Effector memory CD8-positive, alpha-beta T cell (primary cell): ENCODE measurements at regions not wholly inside any gene's neighbourhood (a gene's known extent, or its start where the extent isn't known, plus 50 kb on each side); places are given as distances from the start of the nearest gene placed in this dataset.

Source experiments
- ATAC-seq: fragments of 150-1000 bp; cut with Tn5 transposase; replicated peaks from 2 replicates; pipeline ENCODE4 v1.10.0; 2021; ENCODE audit warnings: mild to moderate bottlenecking, moderate library complexity
- DNase-seq, 3 experiments: peaks; one replicate each; pipeline ENCODE4 v3.0.0; 2021
- H3K27ac Mint-ChIP-seq, 2 donors: one replicate each; pipeline ENCODE4 v1.8.0; 2022; ENCODE audit warnings: mild to moderate bottlenecking in 2 of 2, mixed read lengths in 2 of 2, moderate library complexity in 2 of 2
- H3K27me3 Mint-ChIP-seq, 2 donors: one replicate each; pipeline ENCODE4 v1.8.0; 2022; ENCODE audit warnings: mixed read lengths in 2 of 2
- H3K36me3 Mint-ChIP-seq: one replicate; pipeline ENCODE4 v1.8.0; 2022; ENCODE audit warnings: mild to moderate bottlenecking, moderate library complexity, mixed read lengths; ENCODE audit not compliant: insufficient read depth
- H3K4me1 Mint-ChIP-seq, 2 donors: one replicate each; pipeline ENCODE4 v1.8.0; 2022; ENCODE audit warnings: low read depth in 2 of 2, mixed read lengths in 2 of 2
- H3K4me3 Mint-ChIP-seq, 2 donors: one replicate each; pipeline ENCODE4 v1.8.0; 2022; ENCODE audit warnings: mild to moderate bottlenecking in 2 of 2, mixed read lengths in 2 of 2, moderate library complexity in 2 of 2
- H3K9me3 Mint-ChIP-seq, 2 donors: one replicate each; pipeline ENCODE4 v1.8.0; 2022; ENCODE audit warnings: mixed read lengths in 2 of 2

DNA sequence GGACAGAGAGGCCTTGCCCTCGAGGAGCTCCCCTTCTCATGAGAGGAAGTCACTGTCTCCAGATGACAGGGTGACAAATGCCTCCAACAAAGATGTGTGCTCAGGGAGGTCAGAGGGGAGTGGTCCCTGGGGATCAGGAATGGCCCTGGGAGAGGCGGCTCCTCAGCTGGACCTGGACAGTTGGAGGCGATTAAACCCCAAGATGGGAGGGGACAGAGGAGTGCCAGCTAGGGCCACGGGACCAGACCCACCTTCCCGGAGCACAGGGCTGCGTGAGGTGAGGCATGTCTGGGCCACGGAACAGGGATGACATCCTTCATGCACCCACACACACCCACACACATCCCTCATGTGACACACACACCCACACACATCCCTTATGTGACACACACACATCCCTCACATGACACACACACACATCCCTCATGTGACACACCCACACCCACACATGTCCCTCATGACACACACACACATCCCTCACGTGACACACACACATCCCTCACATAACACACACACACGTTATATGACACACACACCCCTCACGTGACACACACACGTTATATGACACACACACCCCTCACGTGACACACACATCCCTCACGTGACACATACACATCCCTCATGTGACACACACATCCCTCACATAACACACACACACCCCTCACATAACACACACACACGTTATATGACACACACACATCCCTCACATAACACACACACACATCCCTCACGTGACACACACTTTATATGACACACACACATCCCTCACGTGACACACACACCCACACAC lies 57.4 kb upstream of the SLCO4A1 start:
- no peaks in the 10 kb centered on the region for H3K9me3 Mint-ChIP-seq
- DNase-seq (no peak), ATAC-seq (no peak)
- no peak overlapping the region for H3K27ac Mint-ChIP-seq
- H3K27me3 Mint-ChIP-seq, result peaks cover 44 to 67% of the 10 kb centered on the region in 2 donors
- H3K4me1 Mint-ChIP-seq, result no peaks in the 10 kb centered on the region
- H3K4me3 Mint-ChIP-seq, result no peak overlapping the region
- no peaks in the 10 kb centered on the region for H3K36me3 Mint-ChIP-seq

DNA sequence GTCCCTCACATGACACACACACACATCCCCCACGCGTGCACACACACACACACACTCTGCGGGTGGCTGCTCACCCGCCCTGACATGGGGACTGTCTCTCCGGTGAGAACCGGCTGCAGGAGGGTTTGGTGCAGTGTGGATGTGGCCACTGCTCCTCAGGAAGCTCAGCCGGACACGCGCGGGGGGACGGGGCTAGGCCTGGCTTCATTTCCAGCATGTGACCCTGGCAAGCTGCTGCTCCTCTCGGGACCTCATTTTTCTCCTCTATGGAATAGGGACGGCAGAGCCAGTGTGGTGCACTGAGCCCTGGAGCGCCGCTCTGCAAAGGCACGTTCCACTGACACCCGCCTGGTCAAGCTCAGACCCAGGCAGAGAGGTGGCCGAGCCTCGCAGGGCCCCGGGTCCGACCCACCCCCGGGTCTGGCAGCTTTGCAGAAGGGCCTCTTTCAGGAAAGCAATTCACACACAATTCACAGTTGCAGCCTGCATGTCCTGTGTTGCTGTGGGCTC lies 56.8 kb upstream of the SLCO4A1 start:
- no peak for DNase-seq
- Mint-ChIP-seq H3K4me3 (no peak overlapping the region), H3K9me3 (no peaks in the 10 kb centered on the region), H3K27ac (no peak overlapping the region), H3K27me3 (peaks cover 41 to 69% of the 10 kb centered on the region in 2 donors), H3K4me1 (no peaks in the 10 kb centered on the region), H3K36me3 (no peaks in the 10 kb centered on the region)
- ATAC-seq, result no peak

DNA sequence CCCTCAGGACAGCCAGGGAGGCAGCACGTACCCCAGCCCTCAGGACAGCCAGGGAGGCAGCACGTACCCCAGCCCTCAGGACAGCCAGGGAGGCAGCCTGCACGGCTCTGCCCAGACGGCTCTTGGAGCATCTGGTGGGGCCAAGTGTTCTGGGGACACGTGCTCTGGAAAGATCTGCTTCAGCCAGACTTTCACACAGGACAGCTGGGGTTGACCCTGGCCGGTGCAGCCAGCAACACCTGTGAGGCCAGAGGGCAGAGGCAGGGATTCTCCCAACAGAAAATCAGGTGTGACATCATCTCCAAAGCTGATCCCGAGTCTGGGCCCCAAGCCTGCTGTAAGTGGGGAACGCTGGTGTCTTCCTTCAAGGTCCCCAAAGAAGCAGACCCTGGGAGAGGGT lies 55.5 kb upstream of the SLCO4A1 start:
- DNase-seq (no peak), ATAC-seq (no peak)
- Mint-ChIP-seq H3K36me3 (no peaks in the 10 kb centered on the region), H3K27me3 (peaks cover 47 to 78% of the 10 kb centered on the region in 2 donors), H3K27ac (no peak overlapping the region), H3K4me1 (no peaks in the 10 kb centered on the region), H3K4me3 (no peak overlapping the region), H3K9me3 (no peaks in the 10 kb centered on the region)

DNA sequence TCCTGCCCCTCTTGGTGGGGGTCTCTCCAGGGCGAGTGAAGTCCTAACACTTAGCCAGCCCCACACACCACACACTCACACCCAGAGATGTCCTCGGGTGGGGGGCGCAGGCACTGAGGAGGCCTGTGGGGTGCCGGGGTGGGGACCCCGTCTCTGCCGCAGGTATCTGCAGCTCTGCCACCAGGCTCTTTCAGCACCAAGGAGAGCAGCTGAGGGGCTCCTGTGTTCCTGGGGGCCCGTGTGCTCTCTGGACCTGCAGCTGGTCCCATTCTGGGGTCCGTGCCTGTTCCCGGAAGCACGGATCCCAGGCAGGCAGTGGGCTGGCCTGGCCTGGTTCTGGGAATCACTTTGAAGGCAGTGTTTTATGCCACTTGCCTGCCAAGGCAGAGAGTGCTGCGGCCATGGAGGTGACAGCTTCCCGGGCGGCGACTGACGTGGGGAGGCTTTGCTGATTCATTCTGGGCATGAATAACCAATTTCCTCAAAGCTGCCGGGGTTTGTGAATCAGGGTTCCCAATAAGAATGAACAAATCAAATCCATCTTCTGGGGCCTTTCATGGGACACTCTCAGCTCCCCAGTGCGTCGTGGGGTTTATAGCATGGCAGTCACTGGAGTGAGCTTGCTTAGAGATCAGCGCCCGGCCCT lies 54.4 kb upstream of the SLCO4A1 start:
- Mint-ChIP-seq H3K36me3 (no peaks in the 10 kb centered on the region), H3K27me3 (peaks cover 52 to 72% of the 10 kb centered on the region in 2 donors), H3K9me3 (no peaks in the 10 kb centered on the region), H3K4me1 (no peaks in the 10 kb centered on the region), H3K27ac (no peak overlapping the region), H3K4me3 (no peak overlapping the region)
- DNase-seq (no peak), ATAC-seq (no peak)

DNA sequence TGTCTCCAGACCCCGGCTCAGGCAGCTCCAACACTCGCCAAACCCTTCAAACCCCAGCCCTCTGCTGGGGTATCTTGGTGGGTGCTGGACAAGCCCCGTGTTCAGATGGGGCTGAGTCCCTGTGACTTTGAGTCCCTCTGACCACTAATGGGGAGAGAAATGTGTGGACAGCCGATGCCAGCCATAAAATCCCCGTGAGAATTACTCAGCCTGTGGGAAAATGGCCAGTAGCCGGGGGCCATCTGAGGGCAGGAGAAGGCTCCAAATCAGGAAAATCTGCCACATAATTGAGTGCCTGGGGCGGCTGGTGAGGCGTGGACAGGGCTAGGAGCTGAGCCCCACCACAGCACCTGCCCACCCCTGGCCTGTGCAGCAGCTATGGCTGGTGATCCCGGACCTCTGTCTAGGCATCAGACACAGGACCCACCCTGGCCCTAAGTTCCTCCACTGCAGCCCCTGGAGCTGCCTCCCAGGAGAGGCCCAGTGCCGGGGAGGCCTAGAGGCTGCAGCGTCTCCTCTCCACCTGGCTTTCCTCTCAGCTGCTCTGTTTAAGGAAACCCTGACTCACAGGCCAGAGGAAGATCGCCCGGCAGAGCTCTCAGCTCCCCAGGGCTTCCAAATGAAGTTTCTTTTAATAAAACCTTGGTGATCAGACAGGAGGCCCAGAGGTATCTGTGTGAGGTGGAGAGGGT lies 53.7 kb upstream of the SLCO4A1 start:
- no peak overlapping the region for H3K4me3 Mint-ChIP-seq

DNA sequence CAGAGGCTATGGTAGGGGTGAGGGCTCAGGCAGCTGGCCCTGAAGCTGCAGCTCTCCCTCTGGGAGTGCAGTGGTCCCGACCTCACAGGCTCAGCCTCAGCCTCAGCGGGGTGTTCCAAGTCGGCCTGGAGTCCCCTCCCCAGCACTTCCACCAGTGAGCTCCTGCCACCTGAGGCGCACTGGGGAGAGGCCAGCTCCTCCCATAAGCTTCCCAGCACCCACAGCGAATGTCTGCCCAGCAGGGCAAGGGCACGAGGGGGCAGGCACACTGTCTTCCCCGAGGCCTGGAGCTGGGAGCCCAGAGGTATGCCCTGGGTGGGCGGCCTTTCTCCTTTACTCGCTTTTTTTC lies 53.2 kb upstream of the SLCO4A1 start:
- no peaks in the 10 kb centered on the region for H3K36me3 Mint-ChIP-seq
- H3K4me1 Mint-ChIP-seq, result no peaks in the 10 kb centered on the region
- no peak for ATAC-seq
- DNase-seq, result no peak
- H3K4me3 Mint-ChIP-seq, result no peak overlapping the region
- no peak overlapping the region for H3K27ac Mint-ChIP-seq
- no peaks in the 10 kb centered on the region for H3K9me3 Mint-ChIP-seq
- peaks cover 46 to 60% of the 10 kb centered on the region in 2 donors for H3K27me3 Mint-ChIP-seq

More for the DNA sequence above, 53.7 kb upstream of the SLCO4A1 start:
- ATAC-seq (no peak), DNase-seq (no peak)
- H3K36me3 Mint-ChIP-seq, result no peaks in the 10 kb centered on the region
- no peaks in the 10 kb centered on the region for H3K9me3 Mint-ChIP-seq
- no peak overlapping the region for H3K27ac Mint-ChIP-seq
- H3K27me3 Mint-ChIP-seq, result peaks cover 51 to 65% of the 10 kb centered on the region in 2 donors
- no peaks in the 10 kb centered on the region for H3K4me1 Mint-ChIP-seq

DNA sequence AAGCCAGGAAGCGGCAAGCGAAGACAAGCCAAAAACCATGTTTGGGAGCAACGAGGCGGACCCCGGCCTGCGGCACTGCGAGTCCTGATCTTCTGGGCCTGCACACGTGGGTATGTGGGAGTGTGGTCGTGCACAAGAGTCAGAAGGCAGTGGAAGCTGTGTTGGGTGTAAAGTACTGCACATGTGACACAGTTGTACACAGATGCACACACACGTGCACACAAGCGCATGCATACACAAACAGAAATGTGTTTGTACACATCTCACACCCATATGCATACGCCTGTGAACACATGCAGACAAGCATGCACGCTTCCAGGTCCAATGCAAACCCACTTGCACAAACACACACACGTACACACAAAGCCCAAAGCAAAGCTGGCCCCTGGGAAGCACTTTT lies 52.6 kb upstream of the SLCO4A1 start:
- DNase-seq (no peak), ATAC-seq (no peak)
- Mint-ChIP-seq H3K4me3 (no peak overlapping the region), H3K27ac (no peak overlapping the region), H3K36me3 (no peaks in the 10 kb centered on the region), H3K4me1 (no peaks in the 10 kb centered on the region), H3K9me3 (no peaks in the 10 kb centered on the region), H3K27me3 (peaks cover 44 to 59% of the 10 kb centered on the region in 2 donors)

DNA sequence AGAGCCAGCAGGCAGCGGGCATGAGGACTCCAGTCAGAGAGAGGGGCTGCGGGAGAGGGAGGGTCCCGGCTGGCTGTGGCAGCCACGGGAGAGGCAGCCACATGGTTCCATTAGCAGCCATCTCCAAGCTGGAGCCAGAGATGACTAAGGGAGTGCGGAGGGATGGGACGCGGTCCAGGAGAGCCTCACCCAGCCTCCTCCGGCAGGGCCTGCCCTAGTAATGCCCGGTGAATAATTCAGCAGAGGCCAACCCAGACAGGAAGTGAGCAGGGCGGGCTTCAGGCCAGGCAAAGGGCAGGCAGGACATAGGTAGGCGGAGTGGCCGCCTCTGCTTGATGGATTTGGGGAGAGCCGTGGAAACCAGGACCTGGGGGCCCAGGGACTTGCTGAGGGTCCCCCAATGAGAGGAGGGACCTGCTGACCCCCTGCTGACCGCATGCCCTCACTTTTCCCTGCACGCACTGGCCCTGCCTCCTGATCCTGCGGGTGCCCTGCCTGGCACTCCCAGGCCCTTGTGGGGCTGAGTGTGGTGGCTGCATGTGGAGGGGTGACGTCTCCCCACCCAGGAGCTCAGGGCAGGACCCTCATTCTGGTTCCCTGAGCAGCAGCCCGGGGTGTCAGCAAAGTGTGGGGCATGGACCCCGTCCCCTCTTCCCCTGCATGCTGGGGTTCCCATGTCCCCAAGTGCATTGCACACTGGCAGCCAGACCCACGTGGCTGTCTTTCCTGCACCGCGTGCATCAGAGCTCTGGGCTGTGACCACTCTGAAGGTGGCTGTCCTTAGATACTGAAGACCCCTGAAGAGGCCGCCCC lies 51.8 kb upstream of the SLCO4A1 start:
- ATAC-seq (no peak), DNase-seq (no peak)
- Mint-ChIP-seq H3K4me3 (no peak overlapping the region), H3K27ac (no peak overlapping the region), H3K4me1 (no peaks in the 10 kb centered on the region), H3K9me3 (no peaks in the 10 kb centered on the region), H3K36me3 (no peaks in the 10 kb centered on the region), H3K27me3 (peaks cover 44 to 59% of the 10 kb centered on the region in 2 donors)

DNA sequence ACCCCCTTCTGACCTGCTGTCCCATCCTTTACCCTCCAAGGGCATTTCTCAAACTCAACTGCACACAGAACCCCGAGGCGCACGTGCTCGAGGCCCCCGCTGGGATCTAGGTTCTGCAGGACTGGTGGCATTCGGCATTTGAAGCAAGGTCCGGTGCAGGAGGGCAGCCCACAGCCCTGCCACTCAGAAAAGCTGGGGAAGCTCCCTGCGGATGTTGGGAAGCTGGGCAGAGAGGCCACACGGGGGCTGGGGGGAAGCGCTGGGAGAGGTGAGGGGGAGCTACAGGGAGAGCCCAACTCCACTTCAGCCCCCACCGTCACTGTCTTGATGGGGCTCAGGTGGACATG lies 51.2 kb upstream of the SLCO4A1 start:
- Mint-ChIP-seq H3K9me3 (no peaks in the 10 kb centered on the region), H3K4me3 (no peak overlapping the region), H3K4me1 (no peaks in the 10 kb centered on the region), H3K36me3 (no peaks in the 10 kb centered on the region), H3K27ac (no peak overlapping the region), H3K27me3 (peaks cover 41 to 57% of the 10 kb centered on the region in 2 donors)
- ATAC-seq (no peak), DNase-seq (no peak)

DNA sequence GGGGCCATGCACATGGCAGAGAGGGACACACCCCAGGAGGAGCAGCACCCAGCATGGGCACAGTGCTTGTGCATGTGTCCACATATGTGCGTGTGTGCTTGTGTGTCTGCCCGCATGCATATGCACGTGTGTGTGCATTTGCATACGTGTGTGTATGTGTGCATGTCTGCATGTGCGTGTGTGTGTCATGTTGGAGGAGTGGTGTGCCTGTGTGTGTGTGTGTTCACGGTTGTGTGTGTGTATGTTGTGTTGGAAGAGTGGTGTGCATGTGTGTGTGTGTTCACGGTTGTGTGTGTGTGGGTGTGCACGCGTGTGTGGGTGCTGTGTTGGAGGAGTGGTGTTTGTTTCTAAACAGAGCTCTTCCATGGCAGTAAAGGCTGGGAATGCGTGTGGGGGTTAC lies 50.7 kb upstream of the SLCO4A1 start:
- ATAC-seq, result no peak
- Mint-ChIP-seq H3K27me3 (peaks cover 42 to 58% of the 10 kb centered on the region in 2 donors), H3K27ac (no peak overlapping the region)

More for the DNA sequence above, 50.7 kb upstream of the SLCO4A1 start:
- no peak for DNase-seq
- Mint-ChIP-seq H3K36me3 (no peaks in the 10 kb centered on the region), H3K4me3 (no peak overlapping the region), H3K4me1 (no peaks in the 10 kb centered on the region), H3K9me3 (no peaks in the 10 kb centered on the region)
